MCF 10A (cell line): ENCODE measurements at regions not wholly inside any gene's neighbourhood (a gene's known extent, or its start where the extent isn't known, plus 50 kb on each side); places are given as distances from the start of the nearest gene placed in this dataset.

Source experiments
- BruUV-seq: library from RNA; stranded (reverse); fragments of 400-500 nt; replicated peaks from 2 replicates; lab custom pipeline; 2021; lab: Mats Ljungman, UMichigan
- CTCF ChIA-PET: fragments of 300-600 bp; sonication (Branson Sonifier 250); formaldehyde crosslinking; extraction: SDS; loops from one replicate; lab custom pipeline; 2021; ENCODE audit warnings: antibody characterized with exemption, inconsistent platforms; lab: Yijun Ruan, JAX
- POLR2A ChIA-PET: fragments of 300-600, 350-650 bp; sonication (Branson Sonifier 250); formaldehyde crosslinking; extraction: SDS; loops from one replicate; lab custom pipeline; 2020; ENCODE audit warnings: antibody characterized with exemption, inconsistent platforms; lab: Yijun Ruan, JAX
- DNase-seq: peaks from one replicate; pipeline ENCODE4 v3.0.0-alpha.2; 2018; ENCODE audit not compliant: unreplicated experiment
- H3K27ac Mint-ChIP-seq: one replicate; pipeline ENCODE4 v1.8.0; 2022; ENCODE audit warnings: mild to moderate bottlenecking, low read depth, mixed read lengths; ENCODE audit not compliant: unreplicated experiment
- H3K27me3 Mint-ChIP-seq: one replicate; pipeline ENCODE4 v1.8.0; 2022; ENCODE audit warnings: mixed read lengths; ENCODE audit not compliant: insufficient read depth, unreplicated experiment
- H3K36me3 Mint-ChIP-seq: one replicate; pipeline ENCODE4 v1.8.0; 2022; ENCODE audit warnings: mild to moderate bottlenecking, moderate library complexity, mixed read lengths; ENCODE audit not compliant: insufficient read depth, unreplicated experiment
- H3K4me1 Mint-ChIP-seq: one replicate; pipeline ENCODE4 v1.8.0; 2022; ENCODE audit warnings: mixed read lengths; ENCODE audit not compliant: insufficient read depth, unreplicated experiment
- H3K4me3 Mint-ChIP-seq: one replicate; pipeline ENCODE4 v1.8.0; 2022; ENCODE audit warnings: mild to moderate bottlenecking, moderate library complexity, mixed read lengths; ENCODE audit not compliant: unreplicated experiment
- H3K9me3 Mint-ChIP-seq: one replicate; pipeline ENCODE4 v1.8.0; 2022; ENCODE audit warnings: mixed read lengths; ENCODE audit not compliant: unreplicated experiment
- intact Hi-C: fragments of 100-400 bp; cut with micrococcal nuclease; formaldehyde crosslinking; loops from 2 replicates; pipeline ENCODE4 v1.14.1; 2022
- TF ChIP-seq, protein P1 (sequence below): fragments of 200-600 bp; IDR thresholded peaks from one replicate; pipeline ENCODE4 v1.8.0; 2022; ENCODE audit warnings: antibody characterized with exemption, mild to moderate bottlenecking; ENCODE audit not compliant: unreplicated experiment

DNA sequence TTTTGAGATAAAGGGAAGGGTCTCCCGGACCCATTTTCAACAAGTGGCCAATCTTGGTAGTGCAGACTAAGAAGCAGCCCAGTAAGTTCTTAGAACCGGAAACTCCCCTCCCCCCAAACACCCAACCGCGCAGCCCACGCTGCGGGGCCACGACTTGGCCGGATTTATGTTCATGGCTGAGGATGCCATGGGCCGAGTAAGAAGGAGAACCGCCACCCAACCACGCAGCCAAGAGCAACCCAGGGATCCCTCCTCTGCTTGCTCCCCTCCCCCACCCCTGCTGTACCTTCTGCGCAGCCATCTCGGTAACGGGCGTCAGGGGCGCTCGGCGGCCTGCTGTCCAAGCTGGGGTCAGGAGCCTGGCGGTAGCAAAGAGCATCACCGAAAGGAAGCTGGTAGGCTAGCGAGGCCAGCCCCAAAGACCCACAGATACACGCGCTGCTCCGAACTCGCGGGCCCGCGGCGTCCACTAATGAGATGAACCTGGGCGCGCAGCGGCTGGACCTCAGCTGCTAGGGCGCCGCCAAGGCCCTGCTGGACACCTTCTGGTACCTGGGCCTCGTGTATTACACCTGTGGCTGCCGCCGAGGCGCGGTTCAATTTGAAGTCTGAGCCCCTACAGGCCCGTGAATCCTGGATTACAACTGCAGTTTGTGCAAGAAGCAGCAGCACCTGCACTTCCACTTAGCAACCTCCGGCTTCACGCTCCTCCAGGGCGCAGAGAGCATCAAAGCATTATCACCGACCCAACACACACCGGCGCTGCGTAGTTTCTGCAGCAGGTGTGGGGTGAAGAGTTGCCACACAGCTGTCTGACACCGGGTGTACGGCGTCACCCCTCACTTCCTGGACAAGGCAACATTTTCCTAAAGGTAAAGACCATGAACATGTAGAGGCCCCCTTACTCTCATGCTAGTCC is 63.4 kb downstream of the NUDT10 start:
- no peak for DNase-seq
- Mint-ChIP-seq H3K36me3 (no peaks in the 10 kb centered on the region), H3K4me1 (no peaks in the 10 kb centered on the region), H3K4me3 (no peak overlapping the region), H3K27ac (no peak overlapping the region), H3K9me3 (peaks cover 22% of the 10 kb centered on the region), H3K27me3 (peaks cover 21% of the 10 kb centered on the region)
- ChIA-PET CTCF (interaction anchor here (0.8 kb wide), 1 partner anchor 53 kb away, joined by 4 read pairs; no protein-coding TSS in a partner anchor), POLR2A (interaction anchor here (0.6 kb wide), 1 partner anchor 14 kb away, joined by 3 read pairs; no protein-coding TSS in a partner anchor)
- BruUV-seq: no TSS peak
- TF ChIP-seq, protein P1, sequence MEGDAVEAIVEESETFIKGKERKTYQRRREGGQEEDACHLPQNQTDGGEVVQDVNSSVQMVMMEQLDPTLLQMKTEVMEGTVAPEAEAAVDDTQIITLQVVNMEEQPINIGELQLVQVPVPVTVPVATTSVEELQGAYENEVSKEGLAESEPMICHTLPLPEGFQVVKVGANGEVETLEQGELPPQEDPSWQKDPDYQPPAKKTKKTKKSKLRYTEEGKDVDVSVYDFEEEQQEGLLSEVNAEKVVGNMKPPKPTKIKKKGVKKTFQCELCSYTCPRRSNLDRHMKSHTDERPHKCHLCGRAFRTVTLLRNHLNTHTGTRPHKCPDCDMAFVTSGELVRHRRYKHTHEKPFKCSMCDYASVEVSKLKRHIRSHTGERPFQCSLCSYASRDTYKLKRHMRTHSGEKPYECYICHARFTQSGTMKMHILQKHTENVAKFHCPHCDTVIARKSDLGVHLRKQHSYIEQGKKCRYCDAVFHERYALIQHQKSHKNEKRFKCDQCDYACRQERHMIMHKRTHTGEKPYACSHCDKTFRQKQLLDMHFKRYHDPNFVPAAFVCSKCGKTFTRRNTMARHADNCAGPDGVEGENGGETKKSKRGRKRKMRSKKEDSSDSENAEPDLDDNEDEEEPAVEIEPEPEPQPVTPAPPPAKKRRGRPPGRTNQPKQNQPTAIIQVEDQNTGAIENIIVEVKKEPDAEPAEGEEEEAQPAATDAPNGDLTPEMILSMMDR: no peak
- intact Hi-C loops: no loop called here

DNA sequence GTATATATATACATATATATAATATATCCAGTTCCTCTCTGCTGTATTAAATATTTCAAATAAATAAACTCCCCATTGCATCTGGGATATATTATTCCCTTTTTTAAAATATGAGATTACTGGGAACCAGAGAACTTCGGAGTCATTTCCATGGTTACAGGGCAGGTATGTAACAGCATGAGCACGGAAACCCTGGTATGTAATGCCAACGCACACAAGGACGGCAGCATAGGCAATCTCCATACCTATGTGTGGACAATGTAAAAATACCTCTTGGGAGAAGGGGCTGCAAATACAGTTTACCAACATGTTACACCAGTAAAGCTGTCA is 62.8 kb downstream of the NUDT10 start:
- BruUV-seq: no TSS peak
- peaks cover 26% of the 10 kb centered on the region for H3K9me3 Mint-ChIP-seq
- no peak for DNase-seq
- no peaks in the 10 kb centered on the region for H3K36me3 Mint-ChIP-seq
- H3K4me1 Mint-ChIP-seq: no peaks in the 10 kb centered on the region
- no peak overlapping the region for H3K4me3 Mint-ChIP-seq
- ChIA-PET POLR2A (interaction anchor here (0.6 to 0.7 kb wide), 2 partner anchors 14 to 1446 kb away, joined by 3 read pairs; no protein-coding TSS in a partner anchor), CTCF (no interaction called here)
- H3K27me3 Mint-ChIP-seq: peaks cover 21% of the 10 kb centered on the region
- no peak overlapping the region for H3K27ac Mint-ChIP-seq
- TF ChIP-seq, protein P1: no peak
- intact Hi-C loops: no loop called here
